Skeletal muscle cell (primary cell): ENCODE measurements at regions not wholly inside any gene's neighbourhood (a gene's known extent, or its start where the extent isn't known, plus 50 kb on each side); places are given as distances from the start of the nearest gene placed in this dataset.
"Not testable (repeated sequence)": the region's sequence is repeated elsewhere in the genome, so short reads cannot be mapped to it uniquely, and the experiment has no call there.

Experiments used
- DNase-seq: peaks from one replicate; pipeline ENCODE4 v3.0.0-alpha.2; 2010; ENCODE audit warnings: low read depth
- H3K4me3 ChIP-seq: 2 replicates; pipeline ENCODE4 v1.5.1; 2011; ENCODE audit warnings: low read depth, mild to moderate bottlenecking, control low read depth, low read length, moderate library complexity

DNA sequence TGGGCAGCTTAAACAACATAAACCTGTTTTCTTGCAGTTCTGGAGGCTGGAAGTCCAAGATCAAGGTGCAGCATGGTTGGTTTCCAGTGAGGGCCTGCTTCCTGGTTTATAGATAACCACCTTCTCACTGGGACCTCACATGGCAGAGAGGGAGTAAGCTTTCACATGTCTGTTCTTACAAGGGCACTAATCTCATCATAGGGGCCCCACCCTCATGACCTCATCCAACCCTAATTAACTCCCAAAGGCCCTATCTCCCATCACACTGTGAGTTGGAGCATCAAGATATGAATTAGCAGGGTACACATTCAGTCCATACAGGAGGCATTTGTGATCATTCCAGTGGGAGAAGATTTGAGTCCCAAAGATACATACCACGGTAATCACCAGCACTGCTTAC lies 50.5 kb upstream of the GRIN2A start:
- DNase-seq: no peak

DNA sequence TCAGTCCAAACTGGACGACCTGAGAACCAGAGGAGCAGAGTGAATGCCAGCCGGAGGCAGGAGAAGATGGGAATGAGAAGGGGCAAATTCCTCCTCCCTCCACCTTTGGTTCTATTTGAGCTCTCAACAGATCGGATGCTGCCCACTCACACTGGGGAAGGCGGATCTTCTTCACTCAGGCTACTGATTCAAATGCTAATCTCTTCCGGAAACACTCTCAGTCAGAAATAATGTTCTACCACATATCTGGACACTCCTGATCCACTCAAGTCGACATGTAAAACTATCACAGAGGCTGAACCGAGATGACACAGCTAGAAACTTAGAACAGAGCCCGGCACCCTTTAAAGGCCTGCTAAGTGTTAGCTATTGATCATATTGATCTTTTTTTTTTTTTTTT lies 57.4 kb upstream of the GRIN2A start:
- no peak overlapping the region for H3K4me3 ChIP-seq
- DNase-seq: no peak

More for the DNA sequence above, 50.5 kb upstream of the GRIN2A start:
- no peak overlapping the region for H3K4me3 ChIP-seq

DNA sequence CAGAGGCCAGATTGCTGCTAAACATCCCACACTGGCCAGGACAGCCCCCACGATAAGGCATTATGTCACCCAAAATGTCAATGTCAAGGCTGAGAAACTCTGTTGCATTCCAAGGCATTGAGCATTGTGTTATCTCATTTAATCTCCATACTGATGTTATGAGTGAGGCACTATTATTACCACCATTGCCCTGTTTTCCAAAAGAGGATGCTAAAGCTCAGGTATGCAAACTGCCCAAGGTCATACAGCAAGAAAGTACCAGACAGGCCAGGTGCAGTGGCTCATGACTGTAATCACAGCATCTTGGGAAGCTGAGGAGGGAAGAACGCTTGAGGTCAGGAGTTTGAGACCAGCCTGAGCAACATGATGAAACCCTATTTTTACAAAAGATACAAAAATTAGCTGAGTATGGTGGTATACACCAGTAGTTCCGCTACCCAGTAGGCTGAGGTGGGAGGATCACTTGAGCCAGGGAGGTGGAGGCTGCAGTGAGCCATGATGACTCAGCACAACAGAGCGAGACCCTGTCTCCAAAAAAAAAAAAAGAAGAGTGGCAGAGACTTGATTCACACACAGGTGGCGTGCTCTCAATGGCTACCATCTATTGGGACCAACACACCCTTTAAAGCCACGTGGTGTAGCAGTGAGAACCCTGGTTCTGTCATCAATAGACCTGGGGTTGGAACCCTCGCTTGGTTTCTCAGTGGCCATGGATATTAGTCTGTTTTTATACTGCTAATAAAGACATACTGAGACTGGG lies 58.8 kb upstream of the GRIN2A start:
- H3K4me3 ChIP-seq: no peak overlapping the region

DNA sequence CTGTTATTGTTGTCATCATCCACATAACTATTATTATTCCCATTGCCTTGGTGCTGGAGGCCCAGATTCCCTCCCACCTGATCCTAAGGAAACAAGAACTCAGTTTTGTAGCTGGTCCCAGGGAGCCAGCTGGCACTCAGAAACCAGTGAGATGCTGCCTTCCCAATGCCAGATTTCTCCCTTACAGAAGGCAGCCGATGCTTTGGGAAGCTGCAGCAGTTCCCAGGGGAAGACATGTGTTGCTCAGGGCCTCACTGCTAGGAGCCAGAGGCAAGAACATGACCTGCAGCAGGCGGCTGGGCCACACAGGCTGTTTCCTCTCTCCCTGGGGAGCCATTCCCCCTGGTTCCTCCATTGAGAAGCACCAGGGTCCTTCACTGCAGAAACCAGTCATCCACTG lies 59.9 kb upstream of the GRIN2A start:
- no peak for DNase-seq
- no peak overlapping the region for H3K4me3 ChIP-seq

More for the DNA sequence above, 58.8 kb upstream of the GRIN2A start:
- no peak for DNase-seq

DNA sequence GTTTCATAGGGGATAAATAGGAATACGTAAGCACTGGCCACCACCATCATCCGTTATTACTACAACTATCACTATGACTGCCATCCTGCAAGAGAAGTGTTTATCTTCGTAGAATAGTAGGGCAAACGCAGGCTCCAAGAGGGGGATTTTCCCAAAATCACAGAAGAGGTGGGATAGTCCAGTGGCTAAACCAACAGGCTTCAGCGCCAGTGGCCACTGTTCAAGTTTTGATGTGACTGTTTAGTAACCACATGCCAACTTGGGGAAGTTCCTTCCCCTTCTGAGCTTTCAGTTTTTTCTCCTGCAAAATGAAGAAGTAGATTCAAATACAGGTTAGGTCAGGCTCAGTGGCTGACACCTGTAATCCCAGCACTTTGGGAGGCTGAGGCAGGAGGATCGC lies 60.7 kb upstream of the GRIN2A start:
- no peak for DNase-seq
- no peak overlapping the region for H3K4me3 ChIP-seq

DNA sequence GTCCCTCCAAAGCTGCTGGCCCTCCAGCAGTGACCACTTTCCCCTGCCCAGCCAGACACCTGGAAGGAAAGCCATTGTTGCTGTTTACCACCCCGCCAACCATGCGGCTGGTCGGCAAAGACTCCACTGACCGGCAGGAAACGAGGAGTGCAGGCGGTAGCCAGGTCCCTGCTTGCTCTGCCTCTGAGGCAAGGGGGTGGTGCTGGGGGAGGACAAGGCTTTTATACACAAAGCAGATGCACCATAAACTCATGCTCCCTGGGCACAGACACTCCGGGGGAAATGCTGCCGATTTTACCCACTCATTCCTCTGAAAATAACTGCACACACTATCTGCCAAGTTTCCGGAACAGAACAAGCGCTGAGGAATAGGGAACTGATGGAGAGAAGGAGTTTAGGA lies 62.8 kb upstream of the GRIN2A start:
- no peak for DNase-seq

DNA sequence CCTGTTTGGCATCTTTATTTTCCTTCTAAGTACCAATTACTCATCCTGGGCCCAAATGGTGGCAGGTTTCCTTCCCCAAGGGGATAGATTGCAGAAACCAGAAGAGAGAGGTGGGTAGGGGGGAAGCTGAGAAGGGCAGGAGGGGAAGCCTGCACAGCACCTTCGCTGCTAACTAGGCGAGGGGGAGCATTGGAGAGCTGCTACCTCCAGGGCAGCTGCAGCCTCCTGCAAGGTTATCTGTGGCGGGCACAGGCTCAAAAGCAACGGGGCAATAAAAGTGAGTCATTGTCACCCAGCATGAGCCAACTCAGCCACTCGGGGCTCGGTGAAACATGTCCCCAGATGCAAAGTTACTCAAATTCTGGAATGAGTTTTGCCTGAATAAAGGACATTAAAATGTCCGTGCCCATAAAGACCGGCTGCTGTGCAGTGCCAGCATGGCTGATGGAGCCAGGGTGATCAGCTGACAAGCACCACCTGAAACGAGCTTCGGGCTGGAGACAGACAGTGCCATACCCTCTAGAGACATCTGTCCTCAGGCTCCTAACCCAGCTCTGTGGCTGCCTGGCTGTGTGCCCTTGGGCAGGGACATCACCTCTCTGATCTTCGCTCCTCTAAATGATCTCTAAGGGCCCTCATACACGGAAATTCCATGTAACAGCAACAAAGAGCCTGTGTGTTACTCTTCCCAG lies 68.1 kb upstream of the GRIN2A start:
- no peak for DNase-seq

More for the DNA sequence above, 62.8 kb upstream of the GRIN2A start:
- no peak overlapping the region for H3K4me3 ChIP-seq

DNA sequence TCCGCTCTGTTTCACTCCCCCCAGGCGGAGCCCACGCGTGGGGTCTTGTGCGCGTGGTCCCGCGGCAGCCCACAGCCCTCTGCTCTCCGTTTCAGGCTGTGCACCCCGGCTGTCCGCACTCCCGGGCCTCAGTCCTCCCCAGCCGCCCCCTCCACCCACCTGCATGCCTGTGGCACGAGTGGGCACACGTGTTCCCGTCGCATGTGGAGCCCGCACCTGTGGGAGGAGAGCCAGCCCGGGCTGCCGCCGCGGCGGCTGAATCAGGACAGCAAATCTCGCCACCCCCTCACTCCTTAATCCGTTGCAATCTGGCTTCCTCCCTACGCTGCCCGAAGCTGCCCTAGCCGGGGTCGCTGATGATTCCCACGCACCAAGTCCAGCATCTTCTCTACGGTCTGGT lies 69.9 kb upstream of the GRIN2A start:
- DNase-seq: no peak
- H3K4me3 ChIP-seq: no peak overlapping the region

More for the DNA sequence above, 68.1 kb upstream of the GRIN2A start:
- H3K4me3 ChIP-seq: no peak overlapping the region

DNA sequence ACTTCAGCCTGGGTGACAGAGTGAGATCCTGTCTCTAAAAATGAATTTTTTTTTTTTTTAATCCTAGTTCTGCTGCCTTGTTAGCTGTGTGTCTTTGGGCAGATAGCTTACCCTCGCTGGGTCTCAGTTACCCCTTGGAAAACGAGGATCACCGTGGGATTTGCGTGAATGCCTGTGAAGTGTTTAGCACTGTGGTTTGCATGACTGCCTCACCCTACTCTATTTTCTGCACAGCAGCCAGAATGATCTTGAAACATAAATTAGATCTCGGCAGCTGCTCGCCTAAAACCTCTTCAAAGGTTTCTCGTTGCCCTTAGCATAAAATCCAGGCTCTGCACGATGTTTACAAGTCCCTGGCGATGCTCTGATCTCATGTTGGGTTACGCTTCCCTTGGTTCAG lies 71.2 kb upstream of the GRIN2A start:
- DNase-seq: no peak
- H3K4me3 ChIP-seq: no peak overlapping the region

DNA sequence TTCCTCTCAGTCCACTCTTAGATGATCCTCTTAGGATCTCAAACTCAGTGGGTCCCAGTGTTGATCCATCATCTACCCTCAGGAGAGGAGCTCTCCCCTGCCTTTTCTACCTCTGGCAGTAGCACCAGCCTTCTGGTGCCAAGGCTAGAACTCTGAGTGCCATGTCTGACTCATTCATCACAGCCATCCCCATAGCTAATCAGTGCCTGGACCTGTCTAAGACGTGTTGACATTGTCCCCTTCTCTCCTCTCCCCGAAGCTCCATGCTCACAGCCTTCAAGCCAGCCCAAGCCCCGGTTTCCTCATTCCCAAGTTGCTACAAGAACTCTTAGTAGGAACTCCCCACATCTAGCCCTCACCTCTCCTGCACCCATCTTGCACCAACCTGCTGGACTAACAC lies 73.5 kb upstream of the GRIN2A start:
- H3K4me3 ChIP-seq: no peak overlapping the region
- DNase-seq: no peak

DNA sequence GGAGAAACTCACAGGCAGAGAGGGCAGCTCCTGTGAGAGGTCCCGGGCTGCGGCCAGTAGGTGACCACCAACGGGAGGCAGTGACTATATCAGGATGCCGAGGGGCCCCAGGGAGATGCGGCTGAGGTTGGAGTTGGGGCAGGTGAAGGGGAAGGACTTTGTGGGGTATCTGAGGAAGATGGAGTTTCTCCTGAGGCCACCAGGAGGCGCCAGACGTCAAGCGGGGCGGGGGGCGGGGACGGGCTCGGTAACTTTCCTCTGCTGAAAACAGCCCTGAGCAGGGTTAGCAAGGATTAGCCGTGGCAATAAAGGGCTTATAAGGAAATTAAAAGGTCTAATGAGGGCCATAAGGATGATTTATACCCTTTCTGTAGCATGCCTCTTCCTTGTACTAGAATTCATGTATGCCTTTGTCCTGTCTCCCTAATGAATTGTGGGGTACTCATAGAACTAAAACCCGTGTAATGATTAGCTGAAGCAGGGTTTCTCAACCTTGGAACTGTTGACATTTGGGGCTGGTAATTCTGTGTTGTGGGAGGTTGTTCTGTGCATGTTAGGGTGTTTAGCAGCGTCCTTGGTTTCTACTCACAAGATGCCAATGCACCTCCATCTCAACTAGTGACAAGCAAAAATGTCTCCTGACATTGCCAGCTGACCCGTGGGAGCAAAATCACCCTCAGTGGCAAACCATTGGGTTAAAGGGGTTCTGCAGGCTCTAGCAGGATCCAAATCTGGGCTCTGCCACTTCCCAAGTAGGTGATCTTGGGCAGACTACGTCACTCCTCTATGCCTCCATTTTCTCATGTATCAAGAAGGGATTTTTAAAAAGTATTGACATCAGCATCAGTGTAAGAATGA lies 74.8 kb upstream of the GRIN2A start:
- H3K4me3 ChIP-seq: no peak overlapping the region
- DNase-seq: peak; percentile 2

DNA sequence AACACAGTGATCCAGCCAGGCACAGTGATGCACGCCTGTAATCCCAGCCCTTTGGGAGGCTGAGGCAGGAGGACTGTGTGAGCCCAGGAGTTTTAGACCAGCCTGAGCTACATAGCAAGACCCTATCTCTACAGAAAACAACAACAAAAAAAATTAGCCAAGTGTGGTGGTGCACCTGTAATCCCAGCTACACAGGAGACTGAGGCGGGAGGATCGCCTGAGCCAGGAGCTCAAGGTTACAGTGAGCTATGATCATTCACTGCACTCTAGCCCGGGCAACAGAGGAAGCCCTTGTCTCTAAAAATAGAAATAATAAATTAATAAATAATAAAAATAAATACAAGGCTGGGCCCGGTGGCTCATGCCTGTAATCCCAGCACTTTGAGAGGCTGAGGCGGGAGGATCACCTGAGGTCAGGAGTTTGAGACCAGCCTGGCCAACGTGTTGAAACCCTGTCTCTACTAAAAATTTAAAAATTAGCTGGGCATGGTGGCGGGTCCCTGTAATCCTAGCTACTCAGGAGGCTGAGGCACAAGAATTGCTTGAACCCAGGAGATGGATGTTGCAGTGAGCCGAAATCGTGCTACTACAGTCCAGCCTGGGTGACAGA lies 75.5 kb upstream of the GRIN2A start:
- DNase-seq, H3K4me3 ChIP-seq: not testable (repeated sequence)

DNA sequence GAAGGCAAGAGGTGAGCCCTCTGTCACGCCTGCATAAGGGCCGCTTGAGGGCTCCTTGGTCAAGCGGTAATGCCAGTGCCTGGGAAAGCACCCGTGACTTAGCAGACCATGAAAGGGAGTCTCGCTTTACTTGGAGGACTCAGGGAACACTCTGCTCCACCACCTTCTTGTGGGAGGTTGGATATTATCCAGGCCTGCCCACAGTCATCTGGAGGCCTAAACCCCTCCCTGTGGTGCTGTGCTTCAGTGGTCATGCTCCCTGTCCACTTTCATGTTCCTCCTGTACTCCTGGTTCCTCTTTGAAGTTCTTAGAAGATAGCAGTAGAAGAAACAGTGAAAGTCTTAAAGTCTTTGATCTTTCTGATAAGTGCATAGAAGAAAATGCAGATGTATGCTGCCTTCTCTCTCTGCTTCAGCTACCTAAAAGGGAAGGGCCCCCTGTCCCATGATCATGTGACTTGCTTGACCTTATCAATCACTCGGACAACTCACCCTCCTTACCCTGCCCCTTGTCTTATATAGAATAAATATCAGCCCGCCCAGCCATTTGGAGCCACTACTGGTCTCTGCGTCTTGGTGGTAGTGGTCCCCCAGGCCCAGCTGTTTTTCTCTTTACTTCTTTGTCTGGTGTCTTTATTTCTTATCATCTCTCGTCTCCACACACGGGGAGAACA lies 76.8 kb upstream of the GRIN2A start:
- not testable (repeated sequence) for DNase-seq, H3K4me3 ChIP-seq

DNA sequence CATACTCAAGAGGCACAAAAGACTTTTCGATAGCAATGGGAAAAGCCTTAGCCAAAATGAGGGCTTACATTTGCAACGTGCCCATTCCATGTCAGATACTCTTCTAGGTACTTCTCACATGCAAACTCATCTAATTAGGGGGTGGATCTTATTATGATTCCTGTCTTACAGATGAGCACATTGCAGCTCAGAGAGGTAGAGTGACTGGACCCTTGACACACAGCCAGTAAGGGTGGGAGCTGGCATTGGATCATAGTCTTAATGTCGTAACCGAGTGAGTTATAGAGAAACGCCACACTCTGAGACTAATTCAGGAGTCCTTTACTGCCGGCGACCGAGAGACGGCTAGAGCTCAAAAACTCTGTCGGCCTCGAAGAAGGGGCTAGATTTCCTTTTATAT lies 78.8 kb upstream of the GRIN2A start:
- DNase-seq: no peak
- no peak overlapping the region for H3K4me3 ChIP-seq

DNA sequence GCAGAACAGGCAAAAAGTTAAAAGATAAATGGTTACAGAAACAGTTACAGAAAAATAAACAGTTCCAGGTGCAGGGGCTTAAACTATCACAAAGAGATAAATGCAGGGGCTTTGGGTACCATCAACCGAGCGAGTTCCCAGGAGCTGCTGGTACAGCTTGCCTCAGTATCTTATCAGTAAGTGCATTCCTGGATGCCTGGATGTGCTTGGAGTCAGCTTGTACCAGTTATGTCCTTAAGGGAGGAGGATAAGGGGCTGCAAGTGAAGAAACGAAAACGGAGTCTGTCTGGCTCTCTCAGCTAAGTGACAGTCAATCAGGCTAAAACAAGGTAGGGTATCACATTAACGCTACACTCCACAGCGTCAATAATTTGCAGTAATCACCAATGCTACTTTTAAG lies 79.3 kb upstream of the GRIN2A start:
- DNase-seq, H3K4me3 ChIP-seq: not testable (repeated sequence)

DNA sequence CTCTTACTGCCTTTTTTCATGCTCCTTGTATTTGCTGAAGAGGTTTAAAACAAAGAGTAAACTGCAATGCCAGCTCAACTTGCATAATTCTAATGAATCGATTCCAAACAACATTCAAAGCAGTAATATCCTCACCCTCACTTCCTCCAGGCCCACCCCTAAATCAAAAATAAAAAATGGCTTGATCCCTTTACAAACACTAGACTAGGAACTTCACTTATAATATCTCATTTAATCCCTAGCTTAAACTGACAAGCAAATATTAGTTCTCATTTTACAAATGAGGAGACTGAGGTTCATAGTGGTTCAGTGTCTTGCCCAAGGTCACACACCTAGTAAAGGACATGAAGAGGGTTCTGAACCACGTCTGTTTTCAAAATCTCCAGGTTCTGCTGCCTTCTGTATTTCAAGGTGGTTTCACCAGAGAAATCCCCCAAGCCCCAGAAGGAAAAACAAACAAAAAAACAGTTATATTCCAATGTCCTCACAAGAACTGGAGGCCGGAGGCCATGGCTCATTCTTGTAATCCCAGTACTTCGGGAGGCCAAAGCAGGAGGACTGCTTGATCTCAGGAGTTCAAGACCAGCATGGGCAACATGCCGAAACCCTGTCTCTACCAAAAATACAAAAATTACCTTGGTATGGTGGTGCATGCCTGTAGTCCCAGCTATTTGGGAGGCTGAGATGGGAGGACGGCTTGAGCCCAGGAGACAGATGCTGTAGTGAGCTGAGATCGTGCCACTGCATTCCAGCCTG lies 80.3 kb upstream of the GRIN2A start:
- no peak overlapping the region for H3K4me3 ChIP-seq
- no peak for DNase-seq

DNA sequence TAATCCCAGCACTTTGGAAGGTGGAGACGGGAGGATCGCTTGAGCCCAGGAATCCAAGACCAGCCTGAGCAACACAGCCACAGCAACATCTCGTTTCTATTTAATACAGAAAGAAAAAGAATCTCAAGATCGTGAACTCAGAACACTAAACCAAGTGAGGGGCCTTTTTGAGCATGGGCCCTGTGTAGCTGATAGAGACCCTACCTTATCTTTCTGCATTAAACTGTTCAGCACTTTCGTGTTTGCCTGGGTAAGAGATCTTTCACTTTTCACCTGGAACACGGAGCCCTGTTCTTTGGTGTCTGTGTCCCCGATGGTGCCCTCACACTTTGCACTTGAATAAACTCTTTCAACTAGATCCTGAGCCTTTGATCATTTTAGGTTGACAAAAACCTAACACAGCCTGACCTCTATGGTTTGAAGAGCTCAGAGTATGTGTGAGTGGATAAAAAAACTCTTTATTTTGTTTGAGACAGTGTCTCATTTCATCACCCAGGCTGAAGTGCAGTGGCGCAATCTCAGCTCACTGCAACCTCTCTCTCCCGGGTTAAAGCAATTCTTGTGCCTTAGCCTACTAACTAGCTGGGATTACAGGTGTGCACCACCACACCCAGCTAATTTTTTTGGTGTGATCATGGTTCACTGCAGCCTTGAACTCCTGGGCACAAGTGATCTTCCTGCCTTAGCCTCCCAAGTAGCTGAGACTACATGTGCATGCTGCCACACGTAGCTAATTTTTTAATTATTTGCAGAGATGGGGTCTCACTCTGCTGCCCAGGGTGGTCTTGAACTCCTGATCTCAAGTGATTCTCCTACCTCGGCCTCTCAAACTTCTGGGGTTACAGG lies 83.8 kb upstream of the GRIN2A start:
- no peak overlapping the region for H3K4me3 ChIP-seq
- no peak for DNase-seq

DNA sequence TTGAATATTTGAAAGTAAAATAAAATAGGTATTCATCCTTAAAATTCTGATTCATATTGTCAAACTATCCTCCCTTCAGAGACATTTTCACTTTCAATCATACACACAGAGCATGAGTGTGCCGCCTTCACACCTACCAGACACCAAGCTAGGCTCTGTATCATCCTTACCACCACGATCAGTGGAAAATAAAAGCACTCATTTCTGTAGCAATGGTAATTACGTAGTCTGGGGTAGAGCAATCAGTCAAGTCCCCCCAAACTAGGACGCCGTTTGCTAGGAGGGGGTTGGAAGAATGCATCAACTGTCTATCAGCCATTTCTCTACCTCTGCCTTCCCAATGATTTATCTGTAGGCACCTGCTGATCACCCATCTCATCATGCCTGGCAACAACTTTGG lies 84.6 kb upstream of the GRIN2A start:
- no peak for DNase-seq

More for the DNA sequence above, 84.6 kb upstream of the GRIN2A start:
- H3K4me3 ChIP-seq: no peak overlapping the region
